ENCODE measurements at regions not wholly inside any gene's neighbourhood (a gene's known extent, or its start where the extent isn't known, plus 50 kb on each side); places are given as distances from the start of the nearest gene placed in this dataset.

- Histone ChIP-seq H3K27ac (ENCODE audit: low read depth, low read length, poor library complexity, severe bottlenecking) (no peak overlapping the region), H3K4me3 (ENCODE audit: low read depth, low read length, poor library complexity, severe bottlenecking) (no peak overlapping the region), H3F3A (ENCODE audit: insufficient read depth, low read length) (no peaks in the 10 kb centered on the region), H3K27me3 (ENCODE audit: insufficient read depth, low read length) (0 out of 2 replicates have a peak, but pooled peaks cover 3% of the 10 kb centered on the region), H3K36me3 (ENCODE audit: insufficient read depth, low read length) (no peaks in the 10 kb centered on the region), H3K9me3 (ENCODE audit: low read length) (no peaks in the 10 kb centered on the region), H4K20me1 (ENCODE audit: insufficient read depth, low read length) (no peaks in the 10 kb centered on the region), H3K4me2 (ENCODE audit: low read length) (no peak overlapping the region), H3K9ac (ENCODE audit: low read length) (no peak overlapping the region), H3K4me1 (ENCODE audit: insufficient read depth, low read length, severe bottlenecking) (no peaks in the 10 kb centered on the region), H2AFZ (ENCODE audit: low read length) (no peak overlapping the region), H3K9me2 (ENCODE audit: low read depth, low read length) (no peaks in the 10 kb centered on the region), H3K79me2 (ENCODE audit: insufficient read depth, low read length) (no peaks in the 10 kb centered on the region)
- no peak for TF ChIP-seq EZH2 (IDR thresholded peaks at IDR 0.05; ENCODE audit: borderline replicate concordance, low read length)
- no peak for TF ChIP-seq CTCF (IDR thresholded peaks at IDR 0.05; ENCODE audit: low read length)
Observed at GRCh38 chr6:167394820-167395219, 69.9 kb downstream of the TTLL2 start.

- no peak overlapping the region for H3K4me2 ChIP-seq (ENCODE audit: low read length)
- no peaks in the 10 kb centered on the region for H3K9me2 ChIP-seq (ENCODE audit: low read depth, low read length)
- H3F3A ChIP-seq (ENCODE audit: insufficient read depth, low read length), result no peaks in the 10 kb centered on the region
- H3K4me1 ChIP-seq (ENCODE audit: insufficient read depth, low read length, severe bottlenecking), result no peaks in the 10 kb centered on the region
- H3K79me2 ChIP-seq (ENCODE audit: insufficient read depth, low read length), result no peaks in the 10 kb centered on the region
- no peak overlapping the region for H3K4me3 ChIP-seq (ENCODE audit: low read depth, low read length, poor library complexity, severe bottlenecking)
- H3K9me3 ChIP-seq (ENCODE audit: low read length), result no peaks in the 10 kb centered on the region
- no peak overlapping the region for H3K27ac ChIP-seq (ENCODE audit: low read depth, low read length, poor library complexity, severe bottlenecking)
- no peak for TF ChIP-seq CTCF (IDR thresholded peaks at IDR 0.05; ENCODE audit: low read length)
- H3K27me3 ChIP-seq (ENCODE audit: insufficient read depth, low read length), result 0 out of 2 replicates have a peak, but pooled peaks cover 3% of the 10 kb centered on the region
- H4K20me1 ChIP-seq (ENCODE audit: insufficient read depth, low read length), result no peaks in the 10 kb centered on the region
- no peak overlapping the region for H3K9ac ChIP-seq (ENCODE audit: low read length)
- no peaks in the 10 kb centered on the region for H3K36me3 ChIP-seq (ENCODE audit: insufficient read depth, low read length)
- no peak overlapping the region for H2AFZ ChIP-seq (ENCODE audit: low read length)
Observed at GRCh38 chr6:167396068-167396658, 71.3 kb downstream of the TTLL2 start.

- no peak overlapping the region for H3K9ac ChIP-seq (ENCODE audit: low read length)
- no peaks in the 10 kb centered on the region for H4K20me1 ChIP-seq (ENCODE audit: insufficient read depth, low read length)
- H3K27me3 ChIP-seq (ENCODE audit: insufficient read depth, low read length), result 0 out of 2 replicates have a peak, but pooled peaks cover 3% of the 10 kb centered on the region
- H3K36me3 ChIP-seq (ENCODE audit: insufficient read depth, low read length), result no peaks in the 10 kb centered on the region
- H3F3A ChIP-seq (ENCODE audit: insufficient read depth, low read length), result no peaks in the 10 kb centered on the region
- no peak overlapping the region for H3K27ac ChIP-seq (ENCODE audit: low read depth, low read length, poor library complexity, severe bottlenecking)
- no peak for TF ChIP-seq CTCF (IDR thresholded peaks at IDR 0.05; ENCODE audit: low read length)
- TF ChIP-seq EZH2 (IDR thresholded peaks at IDR 0.05; ENCODE audit: borderline replicate concordance, low read length), result no peak
- H3K4me2 ChIP-seq (ENCODE audit: low read length), result no peak overlapping the region
- H3K9me3 ChIP-seq (ENCODE audit: low read length), result no peaks in the 10 kb centered on the region
- H2AFZ ChIP-seq (ENCODE audit: low read length), result no peak overlapping the region
- no peaks in the 10 kb centered on the region for H3K4me1 ChIP-seq (ENCODE audit: insufficient read depth, low read length, severe bottlenecking)
- H3K4me3 ChIP-seq (ENCODE audit: low read depth, low read length, poor library complexity, severe bottlenecking), result no peak overlapping the region
- H3K9me2 ChIP-seq (ENCODE audit: low read depth, low read length), result no peaks in the 10 kb centered on the region
- H3K79me2 ChIP-seq (ENCODE audit: insufficient read depth, low read length), result no peaks in the 10 kb centered on the region
Observed at GRCh38 chr6:167396659-167397490, 72.0 kb downstream of the TTLL2 start.

Data from OCI-LY1 (cell line).